ENCODE measurements at regions not wholly inside any gene's neighbourhood (a gene's known extent, or its start where the extent isn't known, plus 50 kb on each side); places are given as distances from the start of the nearest gene placed in this dataset.

- TF ChIP-seq CTCF (IDR thresholded peaks at IDR 0.05): no peak
Measured at GRCh38 chr7:68200051-68200670, 1203.5 kb downstream of the TYW1 start.

DNA sequence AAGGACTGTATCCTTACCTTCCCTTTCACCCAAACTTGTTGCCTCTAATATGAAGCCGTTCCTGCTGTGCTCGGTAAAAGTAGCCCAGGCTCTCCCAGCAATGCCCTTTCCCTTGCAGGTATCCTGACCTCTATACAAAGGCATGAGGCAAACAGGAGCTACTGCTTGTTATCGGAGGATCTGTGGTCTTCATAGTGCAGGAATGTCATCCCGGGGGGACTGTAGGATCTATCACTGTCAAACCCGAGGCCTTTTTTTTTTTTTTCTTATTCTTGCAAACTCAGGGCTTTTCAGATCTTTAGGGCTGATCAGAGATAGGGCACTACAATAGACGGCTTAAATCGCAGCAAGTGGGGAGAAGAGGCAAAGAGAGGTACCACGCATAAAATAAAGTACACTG lies 1206.6 kb downstream of the TYW1 start:
- no peak for TF ChIP-seq CTCF (IDR thresholded peaks at IDR 0.05)

GRCh38 chr7:68205826-68206225 lies 1209.2 kb downstream of the TYW1 start:
- no peak for TF ChIP-seq CTCF (IDR thresholded peaks at IDR 0.05)

GRCh38 chr7:68206946-68207485 lies 1210.4 kb downstream of the TYW1 start:
- TF ChIP-seq CTCF (IDR thresholded peaks at IDR 0.05): no peak

- no peak for TF ChIP-seq CTCF (IDR thresholded peaks at IDR 0.05)
Measured at GRCh38 chr7:68207676-68208075, 1211.0 kb downstream of the TYW1 start.

GRCh38 chr7:68209486-68209885 lies 1212.9 kb downstream of the TYW1 start:
- no peak for TF ChIP-seq CTCF (IDR thresholded peaks at IDR 0.05)

DNA sequence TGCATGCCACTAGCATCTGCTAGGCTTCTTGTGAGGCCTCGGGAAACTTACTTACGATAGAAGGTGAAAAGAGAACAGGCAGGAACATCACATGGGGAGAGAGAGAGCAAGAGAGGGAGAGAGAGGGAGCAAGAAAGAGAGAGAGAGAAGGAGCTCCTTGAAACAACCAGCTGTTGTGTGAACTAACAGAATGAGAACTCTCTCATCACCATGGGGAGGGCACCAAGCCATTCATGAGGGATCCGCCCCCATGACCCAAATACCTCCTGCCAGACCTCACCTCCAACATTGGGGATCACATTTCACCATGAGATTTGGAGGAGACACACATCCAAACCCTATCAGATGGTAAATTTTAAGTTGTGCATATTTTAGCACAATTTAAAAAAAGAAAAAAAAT lies 1217.2 kb downstream of the TYW1 start:
- no peak for TF ChIP-seq CTCF (IDR thresholded peaks at IDR 0.05)

DNA sequence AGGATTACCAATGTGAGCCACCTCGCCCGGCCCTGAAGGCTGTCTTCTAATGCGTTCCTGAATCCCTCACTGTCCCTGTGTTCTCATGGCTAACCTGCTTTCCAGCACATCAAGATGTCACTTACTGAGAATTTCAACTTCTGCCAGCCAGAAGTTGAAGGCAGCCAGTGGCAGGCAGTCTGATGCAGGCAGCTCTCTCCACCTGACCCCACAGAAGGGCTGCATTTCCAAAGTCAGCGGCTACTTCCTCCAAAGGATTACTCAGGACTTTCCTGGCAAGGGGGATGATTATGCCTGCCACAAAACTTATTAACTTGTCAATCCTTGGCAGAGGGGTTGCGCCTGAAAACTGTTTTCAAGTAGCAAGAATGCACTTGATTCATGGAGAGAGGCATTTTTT lies 1219.4 kb downstream of the TYW1 start:
- TF ChIP-seq CTCF (IDR thresholded peaks at IDR 0.05): no peak
